ENCODE measurements at regions not wholly inside any gene's neighbourhood (a gene's known extent, or its start where the extent isn't known, plus 50 kb on each side); places are given as distances from the start of the nearest gene placed in this dataset.

DNA sequence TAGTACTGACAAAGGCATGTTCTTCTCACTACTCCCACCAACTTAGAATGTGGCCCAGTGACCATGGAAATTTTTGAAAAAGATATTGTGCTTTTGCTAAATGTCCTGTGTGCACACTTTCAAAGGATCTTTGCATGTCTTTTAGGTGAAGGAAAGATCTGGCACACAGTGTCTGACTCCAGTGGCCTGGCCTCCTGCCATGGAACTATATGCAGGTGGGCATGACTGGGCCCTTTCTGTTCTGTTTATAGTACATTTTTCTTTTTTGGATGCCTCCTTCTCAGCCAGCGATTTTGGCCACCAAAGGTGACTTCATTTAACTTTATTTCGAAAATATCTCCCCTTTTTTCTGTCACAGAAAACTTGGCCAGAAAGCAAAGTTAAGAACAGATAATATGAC lies 999.7 kb upstream of the PIK3C3 start:
- no peak for DNase-seq (ENCODE audit: low read depth in 2 of 2)

DNA sequence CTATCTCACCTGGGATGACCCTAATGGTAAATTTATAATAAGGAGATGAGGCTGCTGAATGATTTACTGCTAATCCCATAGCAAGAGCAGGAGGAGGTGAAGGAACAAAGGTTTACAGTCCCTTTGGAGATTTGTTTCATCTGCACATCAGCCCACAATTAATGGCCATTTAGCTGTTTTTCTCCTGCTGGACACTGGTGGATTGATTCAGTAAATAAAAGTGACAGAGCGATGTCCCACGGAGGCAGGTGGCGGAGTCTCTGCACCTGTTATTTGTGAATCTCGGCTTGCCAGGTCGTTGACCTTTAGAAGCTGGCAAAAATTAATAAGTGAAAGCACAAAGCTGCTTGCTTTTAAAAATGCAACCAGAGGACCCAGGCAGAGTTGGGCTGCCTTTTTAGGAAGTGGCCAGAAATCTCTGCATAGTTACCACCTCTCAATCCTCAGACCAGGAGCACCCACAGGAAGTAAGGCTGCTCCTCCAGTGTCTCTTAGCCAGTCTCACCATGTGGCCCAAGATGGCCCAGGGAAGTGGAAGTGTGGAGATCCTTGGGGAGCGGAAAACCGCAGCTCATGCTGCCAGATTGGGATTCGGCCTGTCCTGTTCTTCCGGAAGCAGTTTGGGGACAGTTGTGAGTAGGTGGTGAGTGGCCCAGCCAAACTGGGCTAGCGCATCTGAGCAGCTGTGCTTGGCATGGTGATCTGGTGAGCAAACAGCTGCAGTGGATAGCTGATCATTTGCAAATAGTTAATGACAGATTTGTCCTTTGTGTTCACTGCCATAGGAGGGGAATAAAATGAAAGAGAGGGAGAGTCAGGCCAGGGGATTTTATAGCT lies 1005.7 kb upstream of the PIK3C3 start:
- no peak for DNase-seq (ENCODE audit: low read depth in 2 of 2)

DNA sequence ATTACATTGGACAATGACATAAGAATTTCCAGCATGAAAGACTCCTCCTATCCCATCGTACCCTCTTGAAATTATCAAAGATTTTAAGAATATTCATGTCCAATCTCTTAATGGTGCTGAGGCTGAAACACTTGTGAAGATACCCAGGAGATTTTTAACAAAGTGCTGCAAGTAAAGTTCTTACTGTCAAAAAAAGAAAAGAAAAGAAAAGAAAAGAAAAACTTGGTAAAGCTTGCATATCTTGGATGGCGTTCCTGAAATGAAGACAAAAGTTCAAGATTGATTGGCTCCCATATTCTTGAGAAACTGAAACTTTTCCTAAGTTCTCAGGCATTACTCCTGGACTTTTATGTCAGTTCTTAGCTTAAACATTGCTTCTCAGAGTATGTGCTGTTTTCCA lies 1010.5 kb upstream of the PIK3C3 start:
- DNase-seq (ENCODE audit: low read depth in 2 of 2), result no peak

DNA sequence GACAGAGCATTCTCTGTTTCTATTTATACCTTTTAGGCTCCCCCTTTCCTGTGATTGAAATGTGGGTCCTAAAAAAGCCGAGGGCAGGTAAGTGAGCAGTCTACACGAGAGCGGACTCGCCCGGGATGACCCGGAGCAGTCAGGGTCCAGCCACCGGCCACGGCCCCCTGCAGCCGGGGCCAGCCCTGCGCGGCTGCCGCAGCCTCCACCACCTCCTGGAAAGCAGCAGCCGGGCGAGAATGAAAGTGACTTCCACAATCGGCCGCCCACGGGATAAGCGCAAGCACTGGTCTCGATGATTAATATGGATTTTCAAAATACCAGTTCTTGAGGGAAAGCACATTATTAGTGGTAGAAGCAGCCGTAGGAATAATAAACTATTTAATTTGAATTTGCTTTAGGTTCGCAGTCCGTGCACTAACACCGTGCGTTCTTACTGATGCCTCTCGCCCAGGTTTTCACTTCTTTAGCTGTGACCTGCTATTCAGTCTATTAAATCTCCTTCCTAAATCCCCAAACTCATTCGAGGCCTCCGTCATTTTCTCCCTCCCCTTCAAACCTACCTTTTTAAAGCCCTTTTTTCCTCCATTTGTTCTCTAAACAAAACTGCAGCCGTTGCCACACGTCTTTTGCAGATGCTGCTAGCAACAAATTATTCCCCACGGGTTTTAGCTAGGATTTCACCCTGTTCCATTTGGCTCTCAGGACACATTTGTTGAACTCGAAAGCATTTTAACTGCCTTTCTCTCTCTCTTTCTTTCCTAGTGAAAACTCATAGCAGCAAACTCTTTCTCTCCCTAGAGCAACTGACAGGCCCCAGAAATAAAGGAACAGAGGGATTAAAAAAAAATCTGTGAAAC lies 1015.1 kb upstream of the PIK3C3 start:
- no peak for DNase-seq (ENCODE audit: low read depth in 2 of 2)

DNA sequence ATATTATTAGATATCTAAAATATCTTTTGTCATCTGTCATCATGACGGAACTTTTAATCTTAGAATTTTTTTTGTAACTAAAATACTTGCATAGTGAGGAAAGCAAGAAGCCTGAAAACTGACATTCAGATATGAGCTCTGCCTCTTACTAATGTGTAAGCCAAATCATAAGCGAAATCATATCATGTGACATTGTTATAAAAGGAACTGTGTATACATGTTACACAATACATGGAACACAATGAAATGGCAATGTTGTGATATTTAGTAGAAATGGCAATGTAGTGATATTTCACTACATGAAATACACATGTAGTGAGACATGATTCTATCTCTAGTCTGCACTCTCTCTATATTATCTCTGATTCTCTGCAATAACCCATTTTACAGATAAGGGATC lies 1016.4 kb upstream of the PIK3C3 start:
- no peak for DNase-seq (ENCODE audit: low read depth in 2 of 2)

DNA sequence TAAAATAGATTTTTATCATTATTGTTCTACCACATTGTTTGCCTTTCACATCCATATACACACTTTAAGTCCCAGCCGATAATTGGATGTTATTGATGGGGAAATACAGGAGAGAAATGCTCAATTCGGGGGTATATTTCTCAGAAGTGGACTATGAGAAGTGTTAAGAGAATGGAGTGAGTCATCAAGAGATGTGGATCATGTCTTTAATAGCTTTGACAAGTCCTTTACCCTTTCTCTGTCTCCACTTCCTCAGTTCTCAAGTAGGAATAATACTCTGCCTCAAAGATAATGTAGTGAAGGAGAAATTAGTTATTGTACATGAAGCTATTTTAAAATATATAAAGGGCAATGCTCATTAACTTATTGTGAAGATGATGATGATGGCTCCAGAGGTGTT lies 1017.6 kb upstream of the PIK3C3 start:
- no peak for DNase-seq (ENCODE audit: low read depth in 2 of 2)

DNA sequence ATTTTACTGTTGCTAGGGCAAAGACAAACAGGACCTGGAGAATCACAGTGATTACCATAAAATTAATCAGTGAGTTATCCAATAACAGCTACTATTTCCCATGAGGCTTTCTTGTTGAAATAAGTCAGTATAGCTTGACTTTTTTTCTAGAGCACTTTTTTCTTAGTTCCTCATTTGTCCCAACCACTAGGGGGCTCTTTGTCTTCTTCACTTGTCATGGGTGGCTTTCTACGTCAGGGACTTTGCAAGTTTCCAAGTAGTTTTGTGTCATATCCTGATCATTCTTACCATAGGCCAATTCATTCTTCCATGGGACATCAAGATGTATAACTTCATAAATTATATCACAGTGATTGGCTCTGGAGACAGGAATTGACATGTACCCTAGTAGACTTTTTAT lies 1019.6 kb upstream of the PIK3C3 start:
- DNase-seq (ENCODE audit: low read depth in 2 of 2), result no peak

DNA sequence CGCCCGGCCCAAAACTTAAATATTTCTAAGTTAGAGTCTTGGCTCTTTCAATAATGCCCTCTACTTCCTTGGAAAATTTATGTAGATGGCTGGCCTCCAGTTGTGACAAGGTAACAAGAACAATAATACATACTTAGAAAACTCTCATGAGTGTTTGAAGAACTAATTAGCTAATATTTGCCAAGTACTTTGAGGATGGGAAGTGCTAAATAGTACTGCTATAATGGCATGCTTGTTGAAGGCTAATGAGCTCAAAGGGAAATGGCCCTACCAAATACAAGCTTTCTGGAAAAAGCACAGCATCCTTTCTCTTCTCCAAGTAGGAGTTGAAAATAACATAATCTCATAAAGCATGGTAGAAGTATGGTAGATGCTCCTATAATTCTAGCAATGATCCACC lies 1022.2 kb upstream of the PIK3C3 start:
- no peak for DNase-seq (ENCODE audit: low read depth in 2 of 2)

DNA sequence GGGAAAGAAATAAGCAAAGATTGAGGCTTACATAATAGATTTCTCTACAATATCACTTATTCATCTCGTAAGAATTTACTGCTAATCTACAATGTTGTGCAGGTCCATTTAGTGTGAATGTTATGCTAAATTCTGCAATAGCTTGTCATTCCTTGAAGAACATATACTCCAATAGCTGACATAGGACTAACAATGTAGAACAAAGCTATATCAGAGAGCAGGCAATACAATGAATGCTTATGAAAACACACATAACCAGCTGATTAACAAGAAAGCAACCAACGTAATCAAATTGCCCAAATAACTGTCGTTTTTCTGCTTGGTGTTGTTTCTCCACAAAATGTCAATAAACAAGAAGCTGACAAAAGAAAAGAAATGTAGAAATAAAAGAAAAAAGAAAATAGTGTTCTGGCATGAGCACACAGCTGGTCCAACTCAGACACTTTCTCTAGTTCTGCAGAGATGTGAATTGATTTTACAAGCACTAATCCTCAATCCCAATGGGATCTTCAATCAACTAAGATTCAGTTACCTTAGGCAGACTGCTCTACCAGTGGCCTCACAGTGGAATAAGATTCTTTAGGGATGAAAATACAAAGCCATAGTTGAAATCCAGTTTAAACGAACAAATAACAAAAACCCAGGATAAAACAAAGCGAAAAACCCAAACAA lies 1024.7 kb upstream of the PIK3C3 start:
- DNase-seq (ENCODE audit: low read depth in 2 of 2), result no peak

DNA sequence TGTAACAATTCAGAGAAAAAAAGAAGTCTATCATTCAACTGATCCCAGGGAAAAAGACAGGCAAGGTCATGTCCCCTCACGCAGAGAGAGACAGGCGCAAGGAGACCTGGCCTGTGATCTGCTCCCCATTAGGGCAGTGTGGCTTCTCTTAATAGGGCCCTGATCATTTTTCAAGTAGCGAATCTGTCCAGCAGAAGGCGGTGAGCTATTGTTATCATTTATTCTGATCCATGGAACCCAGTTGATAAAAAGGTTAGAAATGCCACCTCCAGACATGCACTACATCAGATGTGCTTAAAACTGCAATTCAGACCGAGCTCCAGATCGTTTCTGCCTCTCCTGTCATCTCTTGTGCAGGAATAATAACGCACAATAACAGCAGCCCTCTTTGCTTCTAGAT lies 1025.6 kb upstream of the PIK3C3 start:
- DNase-seq (ENCODE audit: low read depth in 2 of 2), result no peak

DNA sequence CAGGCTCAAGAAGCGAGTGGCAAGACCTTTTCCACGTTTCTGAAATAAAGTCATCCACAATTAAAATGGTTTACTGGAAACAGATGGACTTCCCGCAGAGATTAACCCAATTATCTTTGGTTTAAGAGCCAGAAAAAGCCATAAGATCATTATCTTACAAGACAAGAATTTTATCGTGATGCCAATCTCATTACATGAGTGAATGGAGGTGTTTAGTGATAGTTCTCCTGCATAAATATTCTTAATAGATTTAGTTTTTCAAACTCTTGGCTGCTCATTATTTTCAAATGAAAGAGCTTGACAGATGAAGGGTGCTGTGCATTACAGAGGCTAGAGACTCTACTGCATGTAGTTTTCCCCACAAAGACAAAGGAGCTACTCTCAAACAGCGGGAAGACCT lies 1028.4 kb upstream of the PIK3C3 start:
- DNase-seq (ENCODE audit: low read depth in 2 of 2), result no peak

DNA sequence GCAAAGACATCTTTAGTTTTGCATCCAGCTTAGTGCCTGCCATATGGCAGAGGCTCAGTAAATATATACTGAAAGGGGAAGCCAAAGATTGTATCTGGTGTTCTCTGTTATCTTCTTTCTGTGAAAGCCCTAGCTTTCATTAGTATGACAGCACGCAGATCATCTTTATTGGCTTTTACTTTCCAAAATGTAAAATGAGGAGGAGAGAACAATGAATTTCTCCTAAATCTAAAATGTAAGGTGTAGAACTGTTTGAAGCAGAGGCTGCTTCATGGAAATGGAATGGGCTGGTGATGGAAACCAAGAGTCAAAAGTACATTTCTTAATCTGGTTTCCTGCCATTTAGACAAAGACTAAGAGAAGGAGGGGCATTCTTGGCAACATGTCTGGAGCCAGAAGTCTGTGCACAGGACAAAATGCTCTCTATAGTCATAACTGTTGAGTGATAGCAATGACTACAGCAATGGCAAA lies 1029.9 kb upstream of the PIK3C3 start:
- no peak for DNase-seq (ENCODE audit: low read depth in 2 of 2)

DNA sequence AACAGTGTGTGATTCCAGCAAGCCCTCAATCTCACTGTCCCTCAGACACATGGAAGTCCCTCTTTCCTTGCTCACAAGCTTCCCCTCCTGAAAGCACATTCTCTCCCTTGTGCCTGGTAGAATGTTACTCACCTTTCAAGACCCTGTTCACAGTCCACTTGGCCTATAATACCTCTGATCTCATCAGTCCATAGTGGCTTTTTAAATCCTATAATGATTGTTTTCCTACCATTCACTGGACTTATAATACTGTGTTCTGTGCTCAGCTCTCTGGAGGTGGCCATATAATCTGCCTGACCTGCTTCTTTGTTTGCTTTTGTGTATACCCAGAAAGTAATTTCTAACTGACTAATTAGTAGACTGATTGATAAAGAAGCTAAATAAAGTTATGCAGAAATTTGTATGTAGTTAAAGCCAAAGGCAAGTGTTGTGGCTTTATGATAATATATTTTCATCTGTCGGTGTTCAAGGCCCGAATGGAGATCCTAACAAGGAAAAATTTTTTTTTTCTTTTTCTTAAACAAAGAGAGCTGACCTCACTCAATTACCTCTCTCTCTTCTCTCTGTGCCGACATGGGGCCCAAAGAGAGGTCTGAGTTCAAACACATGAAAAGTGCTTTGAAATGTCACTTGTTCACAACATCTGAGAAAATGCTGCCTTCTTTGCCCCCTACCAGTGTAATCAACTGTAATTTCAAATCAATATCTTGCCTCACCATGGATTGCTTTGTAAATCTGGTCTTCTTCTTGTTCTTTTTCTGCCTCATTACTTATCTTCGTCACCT lies 1033.0 kb upstream of the PIK3C3 start:
- no peak for DNase-seq (ENCODE audit: low read depth in 2 of 2)

DNA sequence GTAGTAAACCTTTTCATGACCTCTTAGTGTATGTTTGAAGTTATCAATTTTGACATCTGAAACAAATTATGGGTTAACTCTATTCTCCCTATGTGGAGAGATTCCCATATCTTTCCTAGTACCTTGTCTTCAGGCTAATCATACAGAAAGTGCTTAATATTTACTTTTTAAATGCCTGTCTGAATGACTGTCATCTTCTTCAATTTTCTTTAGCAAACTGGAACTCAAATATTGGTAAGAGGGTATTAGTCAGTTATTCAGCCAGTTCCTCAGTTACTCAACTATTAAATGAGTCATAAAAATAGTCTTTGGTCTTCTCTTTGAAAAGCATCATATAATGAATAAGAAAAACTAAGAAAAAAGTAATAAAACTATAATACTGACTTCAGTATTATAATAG lies 1038.0 kb upstream of the PIK3C3 start:
- no peak for DNase-seq (ENCODE audit: low read depth in 2 of 2)

DNA sequence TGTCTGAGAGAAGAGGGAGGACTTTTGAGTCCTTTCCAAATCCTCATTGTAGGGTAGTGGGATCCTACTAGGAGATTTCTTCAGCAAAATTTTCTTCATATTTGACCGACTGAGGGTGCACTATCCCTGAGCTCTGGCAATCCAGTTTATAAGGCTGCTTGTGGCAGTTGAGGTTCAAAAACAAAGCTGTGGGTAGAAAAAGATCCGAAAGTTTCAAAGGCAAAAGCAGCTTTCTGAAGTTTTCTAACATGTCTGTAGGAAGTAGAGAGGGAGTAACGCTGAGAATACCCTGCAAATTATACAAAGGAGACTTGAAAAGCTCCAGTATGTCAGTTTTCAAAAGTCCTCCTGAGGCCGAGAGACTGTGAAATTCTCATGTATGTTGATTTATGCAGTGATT lies 1039.3 kb upstream of the PIK3C3 start:
- no peak for DNase-seq (ENCODE audit: low read depth in 2 of 2)

DNA sequence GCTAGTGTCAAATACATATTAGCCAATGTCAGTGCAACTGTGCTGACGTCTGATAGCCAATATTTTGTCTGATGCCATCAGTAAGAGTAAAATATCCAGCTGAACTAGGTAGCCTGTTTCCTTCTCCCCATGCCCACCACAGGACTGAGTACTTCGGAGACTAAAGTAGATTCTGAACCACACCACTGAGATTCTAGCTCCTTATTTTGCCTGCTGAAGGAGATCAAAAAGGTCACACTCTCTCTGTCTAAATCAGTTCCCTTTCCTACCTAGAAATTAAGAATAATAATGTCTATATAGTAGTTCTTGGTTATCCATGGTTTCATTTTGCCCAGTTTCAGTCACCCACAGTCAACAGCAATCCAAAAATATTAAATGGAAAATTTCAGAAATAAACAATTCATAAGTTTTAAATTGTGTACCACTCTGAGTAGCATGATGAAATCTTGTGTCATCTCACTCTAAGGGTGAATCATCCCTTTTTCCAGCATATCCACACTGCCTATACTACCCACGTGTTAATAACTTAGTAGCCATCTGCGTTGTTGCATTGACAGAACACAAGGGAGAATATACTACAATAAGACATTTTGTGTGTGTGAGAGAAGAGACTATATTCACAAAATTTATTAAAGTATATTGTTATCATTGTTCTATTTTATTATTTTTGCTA lies 1043.3 kb upstream of the PIK3C3 start:
- DNase-seq (ENCODE audit: low read depth in 2 of 2), result no peak

DNA sequence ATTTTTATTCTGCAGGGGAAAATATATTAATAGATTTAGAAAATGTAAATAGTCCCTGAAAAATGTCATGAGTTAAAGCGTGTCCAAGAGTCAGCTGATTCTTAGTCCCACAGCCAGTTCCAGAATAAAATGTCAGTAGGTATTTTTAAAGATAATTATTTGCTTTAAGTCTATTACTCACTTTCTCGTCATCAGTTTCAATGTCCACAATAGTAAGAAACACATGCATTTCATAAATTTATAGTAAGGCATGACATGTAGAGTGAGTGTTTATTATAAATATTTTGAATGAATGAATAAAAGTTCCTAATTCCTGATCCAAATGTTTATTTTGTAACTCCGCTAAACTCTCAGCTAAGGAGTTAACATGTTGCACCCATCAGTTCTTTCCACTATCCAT lies 1044.0 kb upstream of the PIK3C3 start:
- DNase-seq (ENCODE audit: low read depth in 2 of 2), result no peak

DNA sequence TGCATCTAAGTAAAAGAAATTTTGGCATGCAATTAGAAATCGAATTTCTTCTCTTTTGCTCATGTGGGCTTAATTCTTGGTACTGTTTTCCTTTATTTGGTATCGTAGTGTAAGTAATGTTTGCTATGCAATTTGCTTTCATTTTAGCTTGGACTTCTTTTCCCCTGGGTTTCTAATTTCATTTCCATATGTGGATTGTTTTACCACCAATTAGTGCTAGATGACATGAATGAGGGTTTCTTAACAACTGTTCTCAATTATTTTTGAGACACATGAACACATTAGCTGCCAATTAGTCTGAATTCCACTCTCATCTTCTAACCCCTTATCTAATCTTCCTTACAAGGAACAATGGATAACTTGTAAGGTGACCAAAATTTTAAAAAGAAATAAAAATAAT lies 1047.2 kb upstream of the PIK3C3 start:
- DNase-seq (ENCODE audit: low read depth in 2 of 2), result no peak

DNA sequence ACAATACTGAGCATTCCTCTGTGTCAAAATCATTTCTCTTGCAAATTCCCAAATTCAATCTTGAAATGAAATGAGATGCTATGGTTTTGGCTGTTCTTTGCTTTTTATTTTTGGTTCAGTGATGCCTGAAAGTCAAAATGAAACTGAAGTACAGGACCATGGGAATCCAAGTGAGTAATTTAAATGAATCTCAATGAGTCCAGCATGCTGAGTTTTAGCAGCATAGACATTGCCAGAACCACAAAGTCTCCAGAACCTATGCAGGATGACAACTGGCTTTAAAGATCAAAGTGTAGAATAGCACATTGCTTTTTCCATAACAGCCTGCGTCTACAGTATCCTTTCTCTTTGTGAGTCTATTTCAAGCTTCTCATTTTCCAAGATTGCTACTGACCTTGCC lies 1050.7 kb upstream of the PIK3C3 start:
- DNase-seq (ENCODE audit: low read depth in 2 of 2), result no peak

DNA sequence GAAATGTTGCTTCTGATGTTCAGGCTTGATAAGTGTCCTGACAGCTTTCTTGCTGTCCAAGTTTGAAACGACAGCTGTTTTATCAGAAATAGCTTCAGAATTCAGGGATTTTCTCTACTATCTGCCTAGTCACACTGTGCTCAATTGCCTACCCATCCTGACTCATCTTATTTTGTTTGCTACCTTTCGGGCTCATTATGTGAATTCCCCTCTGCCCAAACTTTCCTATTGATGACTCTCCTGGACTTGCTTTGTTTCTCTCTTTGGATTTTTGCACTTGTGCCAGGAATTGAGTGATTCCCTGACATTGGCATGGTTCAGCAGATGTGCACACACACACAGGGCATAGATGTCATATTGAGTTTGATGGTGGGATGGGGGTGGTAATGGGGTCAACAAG lies 1052.6 kb upstream of the PIK3C3 start:
- no peak for DNase-seq (ENCODE audit: low read depth in 2 of 2)

DNA sequence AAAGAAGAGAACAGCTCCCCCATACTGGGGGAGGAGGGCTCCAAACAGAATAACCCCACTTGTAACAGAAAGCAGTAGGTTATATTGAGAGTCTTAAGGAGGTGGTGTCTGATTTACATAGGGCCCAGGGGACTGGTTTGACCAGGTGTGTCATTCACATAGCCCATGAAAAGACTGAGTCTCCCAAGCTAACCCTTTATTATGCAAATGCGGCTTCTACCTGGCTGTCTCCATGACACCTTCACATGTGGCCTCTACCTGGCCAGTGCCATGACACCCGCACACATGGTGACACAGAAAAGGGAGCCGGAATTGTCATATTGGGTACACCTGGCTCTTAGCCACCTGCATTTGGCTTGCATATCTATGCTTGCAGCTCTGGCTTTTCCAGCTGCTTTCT lies 1057.2 kb upstream of the PIK3C3 start:
- no peak for DNase-seq (ENCODE audit: low read depth in 2 of 2)

All from stimulated activated CD4-positive, alpha-beta T cell treated with anti-CD3 and anti-CD28 coated beads, Interleukin-1b, Interleukin-23, amount 100 ng/mL, for 1 hour (primary cell).